SK-N-SH treated with all-trans-retinoic acid at 6 μM for 48 hours (cell line): ENCODE measurements at regions not wholly inside any gene's neighbourhood (a gene's known extent, or its start where the extent isn't known, plus 50 kb on each side); places are given as distances from the start of the nearest gene placed in this dataset.

Source experiments
- ATAC-seq: fragments of 200-7000 bp; cut with Tn5 transposase; 3 replicates; pipeline ENCODE4 v1.9.1; 2020; ENCODE audit warnings: mild to moderate bottlenecking, moderate library complexity
- ARNTL ChIP-seq: fragments of 450-650 bp; formaldehyde crosslinking; IDR thresholded peaks from 2 replicates; pipeline ENCODE4 v1.5.0; 2020; ENCODE audit warnings: low read depth, mild to moderate bottlenecking, moderate library complexity, borderline replicate concordance
- BACH2 ChIP-seq: fragments of 250-450 bp; sonication (Bioruptor Pico); IDR thresholded peaks from 2 replicates; pipeline ENCODE4 v1.9.0; 2021; ENCODE audit warnings: mild to moderate bottlenecking, borderline replicate concordance
- CSRNP3 ChIP-seq: fragments of 250-450 bp; sonication (Bioruptor Pico); IDR thresholded peaks from 2 replicates; pipeline ENCODE4 v1.5.1; 2021; ENCODE audit warnings: mild to moderate bottlenecking, moderate library complexity
- ESRRG ChIP-seq: fragments of 250-450 bp; sonication (Bioruptor Pico); IDR thresholded peaks from 2 replicates; pipeline ENCODE4 v1.6.1; 2021; ENCODE audit warnings: mild to moderate bottlenecking
- GLIS3 ChIP-seq: fragments of 250-450 bp; sonication (Bioruptor Pico); IDR thresholded peaks from 2 replicates; pipeline ENCODE4 v1.5.0; 2020; ENCODE audit warnings: mild to moderate bottlenecking, moderate library complexity
- ISL1 ChIP-seq: fragments of 250-450 bp; sonication (Bioruptor Pico); IDR thresholded peaks from 2 replicates; pipeline ENCODE4 v2.1.2; 2022; ENCODE audit warnings: mild to moderate bottlenecking, moderate library complexity
- OSR1 ChIP-seq: fragments of 250-450 bp; sonication (Bioruptor Pico); IDR thresholded peaks from 2 replicates; pipeline ENCODE4 v1.8.0; 2022; ENCODE audit warnings: moderate library complexity, mild to moderate bottlenecking, inconsistent platforms
- POU6F1 ChIP-seq: fragments of 250-450 bp; sonication (Bioruptor Pico); IDR thresholded peaks from 2 replicates; pipeline ENCODE4 v1.8.0; 2021; ENCODE audit warnings: low read depth, mild to moderate bottlenecking, moderate library complexity, borderline replicate concordance
- PPARA ChIP-seq: fragments of 250-450 bp; sonication (Bioruptor Pico); IDR thresholded peaks from 2 replicates; pipeline ENCODE4 v1.5.0; 2020; ENCODE audit warnings: mild to moderate bottlenecking, borderline replicate concordance
- RARB ChIP-seq: fragments of 250-450 bp; sonication (Bioruptor Pico); IDR thresholded peaks from 2 replicates; pipeline ENCODE4 v1.8.0; 2021; ENCODE audit warnings: mild to moderate bottlenecking, moderate library complexity
- SNAI2 ChIP-seq: fragments of 250-450 bp; sonication (Bioruptor Pico); IDR thresholded peaks from 2 replicates; pipeline ENCODE4 v1.5.0; 2020; ENCODE audit warnings: mild to moderate bottlenecking, moderate library complexity
- TCF4 ChIP-seq: fragments of 250-450 bp; sonication (Bioruptor Pico); IDR thresholded peaks from 2 replicates; pipeline ENCODE4 v1.8.0; 2021; ENCODE audit warnings: mild to moderate bottlenecking, moderate library complexity, borderline replicate concordance
- TOX ChIP-seq: fragments of 250-450 bp; sonication (Bioruptor Pico); IDR thresholded peaks from 2 replicates; pipeline ENCODE4 v1.8.0; 2021; ENCODE audit warnings: mild to moderate bottlenecking, moderate library complexity, borderline replicate concordance
- TSHZ2 ChIP-seq: fragments of 250-450 bp; sonication (Bioruptor Pico); IDR thresholded peaks from 2 replicates; pipeline ENCODE4 v1.5.0; 2020; ENCODE audit warnings: mild to moderate bottlenecking, moderate library complexity
- ZC3H10 ChIP-seq: fragments of 250-450 bp; sonication (Bioruptor Pico); IDR thresholded peaks from 2 replicates; pipeline ENCODE4 v1.5.1; 2021; ENCODE audit warnings: mild to moderate bottlenecking, moderate library complexity
- ZFP3 ChIP-seq: fragments of 250-450 bp; sonication (Bioruptor Pico); IDR thresholded peaks from 2 replicates; pipeline ENCODE4 v1.5.0; 2020; ENCODE audit warnings: mild to moderate bottlenecking, moderate library complexity
- ZFP30 ChIP-seq: fragments of 450-650 bp; formaldehyde crosslinking; IDR thresholded peaks from 2 replicates; pipeline ENCODE4 v1.5.0; 2022; ENCODE audit warnings: mild to moderate bottlenecking, moderate library complexity
- ZNF565 ChIP-seq: fragments of 450-650 bp; formaldehyde crosslinking; conservative IDR thresholded peaks from 2 replicates; pipeline ENCODE4 v1.5.0; 2020; ENCODE audit warnings: low read depth, mild to moderate bottlenecking, moderate library complexity
- ZNF70 ChIP-seq: fragments of 450-650 bp; formaldehyde crosslinking; IDR thresholded peaks from 2 replicates; pipeline ENCODE4 v1.5.0; 2020; ENCODE audit warnings: mild to moderate bottlenecking, moderate library complexity
- ZNF8 ChIP-seq: fragments of 450-650 bp; formaldehyde crosslinking; IDR thresholded peaks from 2 replicates; pipeline ENCODE4 v1.5.0; 2020; ENCODE audit warnings: mild to moderate bottlenecking, moderate library complexity

GRCh38 chr12:13668880-13669279, 312.5 kb downstream of the GRIN2B start:
- no peak for TF ChIP-seq TOX (CRISPR knock-in tag)
- TF ChIP-seq BACH2 = no peak
- TF ChIP-seq ZNF8 (CRISPR knock-in tag) = no peak
- no peak for TF ChIP-seq CSRNP3 (CRISPR knock-in tag)
- no peak for TF ChIP-seq ZNF70
- no peak for TF ChIP-seq POU6F1 (CRISPR knock-in tag)
- no peak for ATAC-seq

- ATAC-seq = no peak
- TF ChIP-seq ZC3H10 = no peak
- no peak for TF ChIP-seq PPARA (CRISPR knock-in tag)
- TF ChIP-seq ESRRG = no peak
- TF ChIP-seq ARNTL (CRISPR knock-in tag) = no peak
- no peak for TF ChIP-seq SNAI2 (CRISPR knock-in tag)
- TF ChIP-seq ZNF565 (CRISPR knock-in tag) = no peak
- TF ChIP-seq ZFP3 (CRISPR knock-in tag) = no peak
- no peak for TF ChIP-seq POU6F1 (CRISPR knock-in tag)
- no peak for TF ChIP-seq TCF4 (CRISPR knock-in tag)
- no peak for TF ChIP-seq ZNF8 (CRISPR knock-in tag)
- no peak for TF ChIP-seq RARB
- TF ChIP-seq ISL1 (CRISPR knock-in tag) = no peak
- no peak for TF ChIP-seq TOX (CRISPR knock-in tag)
- no peak for TF ChIP-seq OSR1 (CRISPR knock-in tag)
- TF ChIP-seq BACH2 = no peak
- no peak for TF ChIP-seq CSRNP3 (CRISPR knock-in tag)
- no peak for TF ChIP-seq ZNF70
- no peak for TF ChIP-seq ZFP30 (CRISPR knock-in tag)
- TF ChIP-seq GLIS3 (CRISPR knock-in tag) = no peak
- no peak for TF ChIP-seq TSHZ2 (CRISPR knock-in tag)
Observed at GRCh38 chr12:13666806-13667205, 314.6 kb downstream of the GRIN2B start.

GRCh38 chr12:13661005-13661887, 320.2 kb downstream of the GRIN2B start:
- peak; percentile 95 for ATAC-seq
- no peak for TF ChIP-seq TOX (CRISPR knock-in tag)
- no peak for TF ChIP-seq PPARA (CRISPR knock-in tag)
- no peak for TF ChIP-seq POU6F1 (CRISPR knock-in tag)
- TF ChIP-seq TCF4 (CRISPR knock-in tag) = no peak
- no peak for TF ChIP-seq TSHZ2 (CRISPR knock-in tag)
- no peak for TF ChIP-seq SNAI2 (CRISPR knock-in tag)
- no peak for TF ChIP-seq ZNF565 (CRISPR knock-in tag)
- no peak for TF ChIP-seq RARB
- TF ChIP-seq OSR1 (CRISPR knock-in tag) = no peak
